WTC11 (cell line): ENCODE measurements at regions not wholly inside any gene's neighbourhood (a gene's known extent, or its start where the extent isn't known, plus 50 kb on each side); places are given as distances from the start of the nearest gene placed in this dataset.

Source experiments
- NR3C1 ChIP-seq: sonication (generic); formaldehyde crosslinking; conservative IDR thresholded peaks from 2 replicates; pipeline ENCODE4 v1.8.1; 2023; ENCODE audit warnings: low read depth, mild to moderate bottlenecking, missing genetic modification reagents
- ZNF232 ChIP-seq: sonication (generic); formaldehyde crosslinking; IDR thresholded peaks from 2 replicates; pipeline ENCODE4 v1.8.0; 2022; ENCODE audit warnings: mild to moderate bottlenecking, missing genetic modification reagents
- TF ChIP-seq, protein P1 (sequence below): fragments of 200-600 bp; IDR thresholded peaks from 2 replicates; pipeline ENCODE4 v1.8.0; 2022; ENCODE audit warnings: antibody characterized with exemption
- TF ChIP-seq, protein P2 (sequence below): sonication (generic); formaldehyde crosslinking; IDR thresholded peaks from 2 replicates; pipeline ENCODE4 v1.8.1; 2023; ENCODE audit warnings: mild to moderate bottlenecking, missing genetic modification reagents, moderate library complexity

DNA sequence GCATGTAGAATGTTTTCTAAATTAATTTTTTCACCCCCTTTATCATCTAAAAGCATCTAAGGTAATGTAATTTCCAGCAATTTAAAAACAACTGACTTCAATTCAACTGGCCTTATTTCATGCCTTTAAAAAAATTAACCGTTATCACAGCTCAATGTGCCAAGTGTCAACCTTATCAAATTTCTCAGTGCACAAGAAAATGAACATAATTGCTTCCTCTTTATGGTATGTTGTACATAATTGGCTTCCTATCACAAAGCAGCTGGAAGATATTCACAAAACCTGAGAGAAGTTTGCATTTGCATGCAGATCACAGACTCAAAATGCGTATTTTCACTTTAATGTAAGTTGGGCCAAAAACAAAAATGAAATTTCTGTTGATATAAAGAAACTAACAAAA lies 966.4 kb downstream of the GRM8 start:
- TF ChIP-seq, protein P1, sequence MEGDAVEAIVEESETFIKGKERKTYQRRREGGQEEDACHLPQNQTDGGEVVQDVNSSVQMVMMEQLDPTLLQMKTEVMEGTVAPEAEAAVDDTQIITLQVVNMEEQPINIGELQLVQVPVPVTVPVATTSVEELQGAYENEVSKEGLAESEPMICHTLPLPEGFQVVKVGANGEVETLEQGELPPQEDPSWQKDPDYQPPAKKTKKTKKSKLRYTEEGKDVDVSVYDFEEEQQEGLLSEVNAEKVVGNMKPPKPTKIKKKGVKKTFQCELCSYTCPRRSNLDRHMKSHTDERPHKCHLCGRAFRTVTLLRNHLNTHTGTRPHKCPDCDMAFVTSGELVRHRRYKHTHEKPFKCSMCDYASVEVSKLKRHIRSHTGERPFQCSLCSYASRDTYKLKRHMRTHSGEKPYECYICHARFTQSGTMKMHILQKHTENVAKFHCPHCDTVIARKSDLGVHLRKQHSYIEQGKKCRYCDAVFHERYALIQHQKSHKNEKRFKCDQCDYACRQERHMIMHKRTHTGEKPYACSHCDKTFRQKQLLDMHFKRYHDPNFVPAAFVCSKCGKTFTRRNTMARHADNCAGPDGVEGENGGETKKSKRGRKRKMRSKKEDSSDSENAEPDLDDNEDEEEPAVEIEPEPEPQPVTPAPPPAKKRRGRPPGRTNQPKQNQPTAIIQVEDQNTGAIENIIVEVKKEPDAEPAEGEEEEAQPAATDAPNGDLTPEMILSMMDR, result no peak
- TF ChIP-seq ZNF232, result no peak
- no peak for TF ChIP-seq NR3C1 (CRISPR knock-in tag)
- TF ChIP-seq, protein P2, sequence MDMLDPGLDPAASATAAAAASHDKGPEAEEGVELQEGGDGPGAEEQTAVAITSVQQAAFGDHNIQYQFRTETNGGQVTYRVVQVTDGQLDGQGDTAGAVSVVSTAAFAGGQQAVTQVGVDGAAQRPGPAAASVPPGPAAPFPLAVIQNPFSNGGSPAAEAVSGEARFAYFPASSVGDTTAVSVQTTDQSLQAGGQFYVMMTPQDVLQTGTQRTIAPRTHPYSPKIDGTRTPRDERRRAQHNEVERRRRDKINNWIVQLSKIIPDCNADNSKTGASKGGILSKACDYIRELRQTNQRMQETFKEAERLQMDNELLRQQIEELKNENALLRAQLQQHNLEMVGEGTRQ (CRISPR knock-in tag), result no peak
